HG02642 (cell line): ENCODE measurements at regions not wholly inside any gene's neighbourhood (a gene's known extent, or its start where the extent isn't known, plus 50 kb on each side); places are given as distances from the start of the nearest gene placed in this dataset.

Source experiments
- ATAC-seq: cut with Tn5 transposase; IDR thresholded peaks from one replicate; pipeline ENCODE4 v1.9.1; 2021; ENCODE audit warnings: mild to moderate bottlenecking; ENCODE audit not compliant: unreplicated experiment, poor library complexity

- ATAC-seq, result no peak
Observed at GRCh38 chr12:98406378-98406777, 109.0 kb upstream of the TMPO start.

- ATAC-seq, result no peak
Observed at GRCh38 chr12:98408681-98409080, 106.7 kb upstream of the TMPO start.

GRCh38 chr12:98409548-98409947, 105.8 kb upstream of the TMPO start:
- ATAC-seq, result no peak

GRCh38 chr12:98410356-98410755, 105.0 kb upstream of the TMPO start:
- ATAC-seq, result no peak

GRCh38 chr12:98416845-98417244, 98.5 kb upstream of the TMPO start:
- no peak for ATAC-seq

GRCh38 chr12:98417266-98417665, 98.1 kb upstream of the TMPO start:
- no peak for ATAC-seq

- ATAC-seq, result peak; percentile 64
Observed at GRCh38 chr12:98418357-98419075, 96.9 kb upstream of the TMPO start.

- no peak for ATAC-seq
Observed at GRCh38 chr12:98419081-98419794, 96.2 kb upstream of the TMPO start.

- ATAC-seq, result no peak
Observed at GRCh38 chr12:98419795-98420404, 95.5 kb upstream of the TMPO start.

GRCh38 chr12:98420461-98420860, 94.9 kb upstream of the TMPO start:
- no peak for ATAC-seq

GRCh38 chr12:98421316-98421715, 94.1 kb upstream of the TMPO start:
- no peak for ATAC-seq

- no peak for ATAC-seq
Observed at GRCh38 chr12:98422359-98422758, 93.0 kb upstream of the TMPO start.

- no peak for ATAC-seq
Observed at GRCh38 chr12:98422812-98423211, 92.6 kb upstream of the TMPO start.

- ATAC-seq, result no peak
Observed at GRCh38 chr12:98423963-98424362, 91.4 kb upstream of the TMPO start.

GRCh38 chr12:98424726-98425401, 90.5 kb upstream of the TMPO start:
- peak; percentile 83 for ATAC-seq

GRCh38 chr12:98425859-98426258, 89.5 kb upstream of the TMPO start:
- ATAC-seq, result no peak

GRCh38 chr12:98431089-98431488, 84.3 kb upstream of the TMPO start:
- ATAC-seq, result no peak

- no peak for ATAC-seq
Observed at GRCh38 chr12:98437166-98437565, 78.2 kb upstream of the TMPO start.

GRCh38 chr12:98437806-98438595, 77.4 kb upstream of the TMPO start:
- ATAC-seq, result no peak

GRCh38 chr12:98438656-98439230, 76.6 kb upstream of the TMPO start:
- ATAC-seq, result no peak
